Fibroblast of lung (primary cell): ENCODE measurements at regions not wholly inside any gene's neighbourhood (a gene's known extent, or its start where the extent isn't known, plus 50 kb on each side); places are given as distances from the start of the nearest gene placed in this dataset.

Experiments used
- CTCF ChIP-seq, 2 donors: IDR thresholded peaks in 1 of 2; conservative IDR thresholded peaks in 1 of 2; 1 replicate in 1 of 2; 2 replicates in 1 of 2; pipeline ENCODE4 v1.5.1; 2011 to 2012; ENCODE audit warnings: low read length in 2 of 2, control low read depth in 1 of 2, inconsistent platforms in 1 of 2, low read depth in 1 of 2, mild to moderate bottlenecking in 1 of 2
- EZH2 ChIP-seq: IDR thresholded peaks from 2 replicates; pipeline ENCODE4 v1.5.1; 2012; ENCODE audit warnings: low read length, control low read depth, mild to moderate bottlenecking; ENCODE audit errors: missing control alignments

- TF ChIP-seq CTCF (conservative IDR thresholded peaks at IDR 0.05 in 1 of 2, IDR thresholded peaks at IDR 0.05 in 1 of 2; ENCODE audit: low read depth in 1 of 2, low read length in 2 of 2), result no peak
- TF ChIP-seq EZH2, result no peak
These were observed 1276.1 kb upstream of the CDH8 start for GRCh38 chr16:63312346-63312745.
